VCaP (cell line): ENCODE measurements at regions not wholly inside any gene's neighbourhood (a gene's known extent, or its start where the extent isn't known, plus 50 kb on each side); places are given as distances from the start of the nearest gene placed in this dataset.

Source experiments
- H3K27ac ChIP-seq: fragments of 450-650 bp; 2 replicates; pipeline ENCODE4 v1.5.1; 2017
- CTCF ChIP-seq: fragments of 450-650 bp; conservative IDR thresholded peaks from 2 replicates; pipeline ENCODE4 v1.5.1; 2017; ENCODE audit warnings: mild to moderate bottlenecking, moderate library complexity

DNA sequence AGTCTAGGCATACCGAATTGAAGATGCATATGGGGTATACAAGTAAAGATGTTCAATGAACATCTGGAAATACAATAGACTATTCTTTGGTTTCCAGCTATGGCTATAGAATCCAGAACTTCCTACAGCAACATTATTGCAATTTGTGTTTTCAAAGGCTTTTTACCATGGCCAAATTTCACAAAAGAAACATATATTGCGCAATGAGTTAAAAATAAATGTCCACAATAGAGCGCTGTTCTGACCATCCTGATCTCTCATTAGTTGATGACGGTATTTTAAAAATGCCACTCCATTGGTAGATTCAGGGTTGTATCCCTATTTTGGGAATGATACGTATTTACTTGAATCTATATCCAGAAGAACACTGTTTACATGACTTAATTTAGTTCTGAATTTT is 139.2 kb downstream of the LINC00632 start:
- no peak overlapping the region for H3K27ac ChIP-seq
- TF ChIP-seq CTCF: no peak

DNA sequence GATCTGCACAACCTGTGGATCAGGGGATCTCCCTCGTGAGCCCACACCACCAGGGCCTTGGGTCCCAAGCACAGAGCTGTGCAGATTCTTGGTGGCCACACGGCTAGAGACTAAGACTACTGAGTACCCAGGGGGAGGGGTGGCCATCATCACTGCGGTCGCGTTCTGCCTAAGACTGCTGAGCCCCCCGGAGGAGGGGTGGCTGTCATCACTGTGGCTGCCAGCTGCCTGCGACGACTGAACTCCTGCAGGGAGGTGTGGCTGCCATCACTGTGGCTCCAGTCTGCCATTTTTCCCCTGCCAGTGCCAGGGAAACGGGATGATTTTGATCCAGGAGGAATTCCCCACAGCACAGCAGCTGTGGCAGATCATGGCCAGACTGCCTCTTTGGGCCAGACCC is 141.7 kb upstream of the SPANXB1 start:
- H3K27ac ChIP-seq: no peak overlapping the region
- no peak for TF ChIP-seq CTCF

DNA sequence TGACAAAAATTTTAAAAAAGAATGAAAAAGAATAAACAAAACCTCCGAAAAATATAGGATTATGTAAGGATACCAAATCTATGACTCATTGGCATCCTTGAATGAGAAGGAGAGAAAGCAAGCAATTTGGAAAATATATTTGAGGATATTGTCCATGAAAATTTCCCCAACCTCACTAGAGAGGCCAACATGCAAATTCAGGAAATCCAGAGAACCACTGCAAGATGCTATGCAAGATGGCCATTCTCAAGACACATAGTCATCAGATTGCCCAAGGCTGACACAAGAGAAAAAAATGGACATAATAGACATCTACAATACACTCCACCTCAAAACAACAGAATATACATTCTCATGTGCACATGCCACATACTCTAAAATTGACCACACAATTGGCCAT is 135.9 kb upstream of the SPANXB1 start:
- H3K27ac ChIP-seq: no peak overlapping the region
- TF ChIP-seq CTCF: no peak

DNA sequence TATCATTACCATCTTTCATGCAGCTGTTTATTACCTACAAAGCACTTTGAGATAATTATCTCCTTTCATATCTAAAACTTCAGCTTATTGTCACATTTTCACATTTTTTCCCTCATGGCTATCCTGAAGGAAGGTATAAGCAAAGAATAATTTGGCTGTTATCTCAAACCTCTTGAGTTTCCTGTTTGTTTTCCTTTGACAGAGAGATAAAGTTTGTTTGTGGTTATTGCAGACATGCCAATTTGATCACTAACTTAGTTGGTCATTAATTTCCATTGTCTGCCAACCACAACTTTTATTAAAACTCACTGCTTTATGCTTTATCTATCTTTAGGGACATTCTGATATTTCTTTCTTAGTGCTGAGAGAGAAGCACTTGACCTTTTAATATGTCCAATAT is 89.8 kb upstream of the SPANXB1 start:
- no peak overlapping the region for H3K27ac ChIP-seq
- TF ChIP-seq CTCF: no peak

DNA sequence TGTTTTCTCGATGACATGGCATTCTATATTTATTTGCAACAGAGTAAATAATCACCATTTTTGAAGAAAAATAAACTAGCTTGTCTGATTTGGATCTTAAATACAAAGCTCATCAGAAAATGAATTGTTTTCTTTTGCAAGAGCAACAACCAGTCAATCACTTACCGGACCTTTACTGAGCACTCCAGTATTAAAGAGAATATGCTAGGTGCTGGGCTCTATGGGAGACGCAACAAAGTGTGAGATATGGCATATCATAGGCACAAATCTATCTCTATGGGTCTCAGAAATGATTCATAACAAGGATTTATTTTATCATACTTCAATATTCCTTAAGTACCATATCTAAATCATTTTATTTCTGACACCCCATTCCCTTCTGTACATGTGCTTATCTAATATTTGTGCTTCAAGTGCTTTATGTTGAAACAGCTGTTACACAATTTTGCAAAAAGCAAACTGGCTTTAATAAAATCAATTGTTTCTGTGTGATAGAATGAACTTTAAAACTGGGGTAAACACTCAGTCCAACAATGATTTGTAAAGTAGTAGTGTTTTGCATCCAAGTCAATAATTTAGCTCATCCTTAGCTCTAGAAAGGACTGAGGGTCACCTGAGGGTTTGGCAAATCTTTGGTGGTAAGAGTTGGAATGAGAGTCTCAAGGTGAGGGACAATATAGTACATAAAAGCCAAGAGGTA is 88.4 kb upstream of the SPANXB1 start:
- no peak overlapping the region for H3K27ac ChIP-seq
- TF ChIP-seq CTCF: no peak

GRCh38 chrX:140916872-140917271 is 85.5 kb upstream of the SPANXB1 start:
- no peak overlapping the region for H3K27ac ChIP-seq
- TF ChIP-seq CTCF: no peak

DNA sequence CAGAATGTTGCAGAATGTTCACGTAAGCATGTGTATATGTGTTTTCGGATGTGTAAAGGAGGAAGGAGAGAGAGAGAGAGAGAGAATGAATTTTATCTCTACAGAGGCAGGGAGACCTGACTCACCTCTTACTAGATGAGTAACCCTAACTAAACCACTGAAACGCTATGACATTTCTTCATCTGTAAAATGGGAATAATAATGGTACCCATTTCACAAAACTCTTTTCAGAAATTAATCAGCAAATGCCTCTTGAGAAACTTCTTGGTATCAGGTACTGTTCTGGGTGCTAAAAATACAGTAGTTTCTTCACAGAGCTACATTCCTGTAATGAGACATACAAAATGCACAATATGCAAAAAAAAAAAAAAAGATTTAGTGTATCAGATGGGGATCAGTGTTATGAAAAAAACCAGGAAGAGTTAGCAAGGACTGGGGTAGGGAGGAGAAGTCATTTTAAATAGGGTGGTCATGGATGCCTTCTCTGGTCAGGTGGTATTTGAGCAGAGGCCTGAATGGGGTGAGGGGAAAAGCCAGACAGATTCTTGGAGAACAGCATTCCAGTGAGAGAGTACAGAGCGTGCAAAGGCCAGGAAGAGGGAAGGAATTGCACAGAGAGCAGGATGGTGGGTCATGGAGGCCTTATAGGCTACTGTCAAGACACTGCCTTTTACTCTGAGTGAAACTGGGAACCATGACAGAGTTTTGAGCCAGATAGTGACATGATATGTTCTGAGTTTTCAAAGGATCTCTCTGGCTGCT is 84.9 kb upstream of the SPANXB1 start:
- TF ChIP-seq CTCF: no peak

More for the DNA sequence above, 84.9 kb upstream of the SPANXB1 start:
- no peak overlapping the region for H3K27ac ChIP-seq
